GM12873 (cell line): ENCODE measurements at regions not wholly inside any gene's neighbourhood (a gene's known extent, or its start where the extent isn't known, plus 50 kb on each side); places are given as distances from the start of the nearest gene placed in this dataset.
A peak's percentile ranks its signal among the peaks of the same experiment; 100 is the strongest.

ENCODE experiments used
- CTCF ChIP-seq: IDR thresholded peaks from 2 replicates; pipeline ENCODE4 v1.5.1; 2012; ENCODE audit warnings: low read depth, mild to moderate bottlenecking, moderate library complexity, low read length, control low read depth; ENCODE audit not compliant: insufficient read depth; ENCODE audit errors: missing control alignments

- no peak for TF ChIP-seq CTCF
These were observed 223.6 kb downstream of the PCDH10 start for GRCh38 chr4:133372699-133373098.

DNA sequence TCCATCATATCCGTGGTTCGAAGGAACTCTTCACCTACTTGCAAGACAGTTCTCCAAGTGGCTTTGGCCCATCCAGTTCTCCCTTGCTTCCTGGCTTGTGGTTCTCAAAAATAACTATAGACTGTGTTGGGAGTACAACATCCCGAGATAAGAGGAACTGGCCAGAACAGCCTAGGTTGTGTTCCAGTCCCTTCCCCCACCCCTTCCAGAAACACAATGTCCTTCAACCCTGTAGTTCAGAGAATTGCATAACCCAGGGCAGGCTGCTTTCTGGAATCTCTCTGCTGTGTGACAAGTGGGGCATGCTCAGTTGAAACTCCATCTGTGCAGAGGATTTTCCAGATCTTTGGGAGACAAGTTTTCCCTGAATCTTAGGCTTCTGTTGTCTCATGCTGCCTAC lies 206.5 kb downstream of the PCDH10 start:
- TF ChIP-seq CTCF: no peak

GRCh38 chr4:133347409-133347808 lies 198.3 kb downstream of the PCDH10 start:
- no peak for TF ChIP-seq CTCF

- no peak for TF ChIP-seq CTCF
These were observed 175.4 kb downstream of the PCDH10 start for GRCh38 chr4:133324491-133324890.

DNA sequence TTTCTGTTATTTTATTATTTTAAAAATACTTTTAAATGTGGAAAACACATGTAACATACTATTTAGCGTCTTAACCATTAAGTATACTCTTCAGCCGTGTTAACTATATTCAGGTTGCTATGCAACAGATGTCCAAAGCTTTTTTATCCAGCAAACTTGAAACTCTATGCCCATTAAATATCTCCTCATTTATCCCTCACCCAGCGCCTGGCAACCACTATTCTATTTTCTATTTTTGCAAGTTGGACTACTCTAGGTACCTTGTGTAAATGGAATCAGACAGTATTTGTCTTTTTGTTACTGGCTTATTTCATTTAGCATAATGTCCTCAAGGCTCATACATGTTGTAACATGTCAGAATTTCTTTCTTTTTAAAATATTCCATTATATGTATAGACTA lies 174.6 kb downstream of the PCDH10 start:
- no peak for TF ChIP-seq CTCF

GRCh38 chr4:133320576-133321170 lies 171.6 kb downstream of the PCDH10 start:
- TF ChIP-seq CTCF: peak; percentile 57

DNA sequence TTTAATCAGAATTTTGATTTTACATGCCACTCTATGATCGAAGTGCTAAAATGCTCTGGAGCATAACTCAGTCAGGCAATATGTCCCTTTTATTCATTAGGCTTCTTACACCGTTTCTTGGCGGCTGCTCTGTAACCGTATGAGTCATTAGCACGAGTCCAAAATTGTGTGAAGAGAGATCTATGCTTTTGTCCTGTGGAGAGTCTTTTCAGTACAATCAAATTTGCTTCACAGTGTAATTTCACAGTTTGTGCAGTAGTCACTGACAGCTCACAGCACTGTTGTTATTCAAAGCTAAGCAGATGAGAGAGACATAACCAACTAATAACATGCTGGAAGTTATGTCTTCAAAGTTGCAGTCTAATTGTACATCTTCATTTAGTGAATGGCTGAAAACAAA lies 167.8 kb downstream of the PCDH10 start:
- TF ChIP-seq CTCF: no peak

DNA sequence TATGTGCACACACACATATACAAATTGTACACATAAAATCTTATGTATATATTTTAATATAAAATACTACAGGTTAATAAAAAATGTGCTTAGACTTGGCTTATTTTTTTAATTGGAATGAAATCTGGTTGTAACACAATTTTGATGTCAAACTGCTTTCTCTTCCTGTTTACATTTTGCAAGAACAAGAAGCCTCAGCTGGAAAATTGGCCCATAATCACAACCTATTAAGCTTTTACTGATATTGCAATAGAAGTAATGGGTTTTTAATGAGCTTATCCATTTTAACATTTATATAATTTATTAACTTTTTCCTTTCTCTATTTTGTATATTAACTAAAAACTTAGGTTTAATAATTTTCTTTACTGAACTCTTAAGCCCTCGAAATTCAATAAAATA lies 165.9 kb downstream of the PCDH10 start:
- no peak for TF ChIP-seq CTCF
